ENCODE measurements at regions not wholly inside any gene's neighbourhood (a gene's known extent, or its start where the extent isn't known, plus 50 kb on each side); places are given as distances from the start of the nearest gene placed in this dataset.
"Not testable (repeated sequence)": the region's sequence is repeated elsewhere in the genome, so short reads cannot be mapped to it uniquely, and the experiment has no call there.

GRCh38 chr11:82403640-82404305, 329.9 kb downstream of the FAM181B start:
- in situ Hi-C loops (cut with HindIII; ENCODE audit: low pct_unique_long_range_greater_than_20kb, low sequenced_read_pairs), result no loop called here
- intact Hi-C loops (cut with micrococcal nuclease; ENCODE audit: unreplicated experiment), result no loop called here

GRCh38 chr11:82398300-82398815, 335.3 kb downstream of the FAM181B start:
- Histone ChIP-seq H3K36me3 (ENCODE audit: control insufficient read depth, insufficient read depth, low read length) (no peaks in the 10 kb centered on the region), H3K9me3 (ENCODE audit: control insufficient read depth, insufficient read depth, low read depth, low read length) (no peaks in the 10 kb centered on the region), H3K27ac (ENCODE audit: low read length) (no peak overlapping the region), H3K4me3 (ENCODE audit: low read depth in 2 of 2, low read length in 2 of 2) (no peak overlapping the region), H3K27me3 (ENCODE audit: control insufficient read depth, insufficient read depth, low read length) (no peaks in the 10 kb centered on the region), H3K4me1 (ENCODE audit: control insufficient read depth, insufficient read depth, low read length) (no peaks in the 10 kb centered on the region)
- in situ Hi-C loops (cut with HindIII; ENCODE audit: low pct_unique_long_range_greater_than_20kb, low sequenced_read_pairs), result no loop called here
- DNase-seq (ENCODE audit: low read depth, low spot score), result no peak
- intact Hi-C loops (cut with micrococcal nuclease; ENCODE audit: unreplicated experiment), result no loop called here
- CTCF ChIA-PET, result no interaction called here
- TF ChIP-seq TCF7L2 (IDR thresholded peaks at IDR 0.05; ENCODE audit: low read depth, low read length) (no peak), POLR2AphosphoS5 (IDR thresholded peaks at IDR 0.05; ENCODE audit: low read depth, low read length) (no peak), REST (IDR thresholded peaks at IDR 0.05; ENCODE audit: insufficient read depth in 1 of 2, low read depth in 2 of 2, low read length in 1 of 2) (no peak), SIN3A (IDR thresholded peaks at IDR 0.05; ENCODE audit: borderline replicate concordance, insufficient read depth, low read depth, low read length) (no peak), CTCF (IDR thresholded peaks at IDR 0.05) (no peak)
- POLR2A ChIA-PET, result no interaction called here
- no peak for ATAC-seq
- BruUV-seq (replicated peaks), result no TSS peak

More at GRCh38 chr11:82403640-82404305, 329.9 kb downstream of the FAM181B start:
- Histone ChIP-seq H3K27me3 (ENCODE audit: control insufficient read depth, insufficient read depth, low read length) (no peaks in the 10 kb centered on the region), H3K9me3 (ENCODE audit: control insufficient read depth, insufficient read depth, low read depth, low read length) (no peaks in the 10 kb centered on the region), H3K4me1 (ENCODE audit: control insufficient read depth, insufficient read depth, low read length) (no peaks in the 10 kb centered on the region), H3K27ac (ENCODE audit: low read length) (no peak overlapping the region), H3K4me3 (ENCODE audit: low read depth in 2 of 2, low read length in 2 of 2) (no peak overlapping the region), H3K36me3 (ENCODE audit: control insufficient read depth, insufficient read depth, low read length) (no peaks in the 10 kb centered on the region)
- DNase-seq (ENCODE audit: low read depth, low spot score) (no peak), ATAC-seq (no peak)
- TF ChIP-seq TCF7L2 (IDR thresholded peaks at IDR 0.05; ENCODE audit: low read depth, low read length), result no peak
- no peak for TF ChIP-seq REST (IDR thresholded peaks at IDR 0.05; ENCODE audit: insufficient read depth in 1 of 2, low read depth in 2 of 2, low read length in 1 of 2)
- no peak for TF ChIP-seq SIN3A (IDR thresholded peaks at IDR 0.05; ENCODE audit: borderline replicate concordance, insufficient read depth, low read depth, low read length)
- no peak for TF ChIP-seq POLR2AphosphoS5 (IDR thresholded peaks at IDR 0.05; ENCODE audit: low read depth, low read length)
- no peak for TF ChIP-seq CTCF (IDR thresholded peaks at IDR 0.05)
- no TSS peak for BruUV-seq (replicated peaks)
- ChIA-PET CTCF (no interaction called here), POLR2A (no interaction called here)

- ATAC-seq; POLR2A ChIA-PET; BruUV-seq (replicated peaks); in situ Hi-C loops (cut with HindIII; ENCODE audit: low pct_unique_long_range_greater_than_20kb, low sequenced_read_pairs); H3K27ac ChIP-seq (ENCODE audit: low read length); H3K27me3 ChIP-seq (ENCODE audit: control insufficient read depth, insufficient read depth, low read length); H3K9me3 ChIP-seq (ENCODE audit: control insufficient read depth, insufficient read depth, low read depth, low read length); intact Hi-C loops (cut with micrococcal nuclease; ENCODE audit: unreplicated experiment); H3K36me3 ChIP-seq (ENCODE audit: control insufficient read depth, insufficient read depth, low read length); DNase-seq (ENCODE audit: low read depth, low spot score); H3K4me3 ChIP-seq (ENCODE audit: low read depth in 2 of 2, low read length in 2 of 2); H3K4me1 ChIP-seq (ENCODE audit: control insufficient read depth, insufficient read depth, low read length); CTCF ChIA-PET: not testable (repeated sequence)
Measured at GRCh38 chr11:82396639-82397038, 337.0 kb downstream of the FAM181B start.

Measured in Panc1 (cell line).